ENCODE measurements at regions not wholly inside any gene's neighbourhood (a gene's known extent, or its start where the extent isn't known, plus 50 kb on each side); places are given as distances from the start of the nearest gene placed in this dataset.
A peak's percentile ranks its signal among the peaks of the same experiment; 100 is the strongest.
"Not testable (repeated sequence)": the region's sequence is repeated elsewhere in the genome, so short reads cannot be mapped to it uniquely, and the experiment has no call there.

DNA sequence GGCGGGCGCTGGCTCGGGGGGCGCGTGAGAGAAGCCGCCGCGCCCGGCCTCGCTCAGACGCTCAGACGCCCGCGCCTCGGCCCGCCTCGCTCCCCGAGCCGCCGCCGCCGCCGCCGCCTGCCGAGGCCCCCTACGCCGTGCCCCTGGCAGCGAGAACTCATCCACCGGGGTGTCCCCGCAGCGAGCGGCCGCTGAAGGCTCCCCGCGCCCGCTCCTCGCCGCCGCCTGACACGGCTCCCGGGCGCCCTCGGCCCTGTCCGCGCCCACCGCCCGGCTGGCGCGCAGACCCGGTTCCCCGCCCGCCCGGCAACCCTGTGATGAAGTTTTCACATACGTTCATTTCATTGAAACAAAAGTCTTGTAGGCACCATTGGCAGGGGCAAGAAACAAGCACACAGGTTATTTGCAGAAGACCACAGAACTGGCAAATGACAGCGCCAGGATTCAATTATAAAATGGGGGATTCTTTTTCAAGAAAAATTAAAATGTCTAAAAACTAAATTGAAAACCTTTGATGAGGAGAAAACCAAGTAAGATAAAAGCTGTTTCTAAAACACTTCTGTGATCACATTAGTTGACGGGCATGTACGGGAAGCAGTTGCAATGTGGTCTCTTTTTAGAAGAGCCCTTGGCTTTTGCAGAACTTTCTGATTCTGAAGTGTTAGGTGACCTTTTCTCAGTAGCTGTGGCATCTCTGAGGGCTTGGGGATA, 50.5 kb upstream of the TUBA3D start:
- DNase-seq (ENCODE audit: low spot score in 2 of 2), result no peak
- TF ChIP-seq POLR2A (IDR thresholded peaks at IDR 0.05) (no peak), EP300 (IDR thresholded peaks at IDR 0.05) (no peak)
- TF ChIP-seq, protein P1, sequence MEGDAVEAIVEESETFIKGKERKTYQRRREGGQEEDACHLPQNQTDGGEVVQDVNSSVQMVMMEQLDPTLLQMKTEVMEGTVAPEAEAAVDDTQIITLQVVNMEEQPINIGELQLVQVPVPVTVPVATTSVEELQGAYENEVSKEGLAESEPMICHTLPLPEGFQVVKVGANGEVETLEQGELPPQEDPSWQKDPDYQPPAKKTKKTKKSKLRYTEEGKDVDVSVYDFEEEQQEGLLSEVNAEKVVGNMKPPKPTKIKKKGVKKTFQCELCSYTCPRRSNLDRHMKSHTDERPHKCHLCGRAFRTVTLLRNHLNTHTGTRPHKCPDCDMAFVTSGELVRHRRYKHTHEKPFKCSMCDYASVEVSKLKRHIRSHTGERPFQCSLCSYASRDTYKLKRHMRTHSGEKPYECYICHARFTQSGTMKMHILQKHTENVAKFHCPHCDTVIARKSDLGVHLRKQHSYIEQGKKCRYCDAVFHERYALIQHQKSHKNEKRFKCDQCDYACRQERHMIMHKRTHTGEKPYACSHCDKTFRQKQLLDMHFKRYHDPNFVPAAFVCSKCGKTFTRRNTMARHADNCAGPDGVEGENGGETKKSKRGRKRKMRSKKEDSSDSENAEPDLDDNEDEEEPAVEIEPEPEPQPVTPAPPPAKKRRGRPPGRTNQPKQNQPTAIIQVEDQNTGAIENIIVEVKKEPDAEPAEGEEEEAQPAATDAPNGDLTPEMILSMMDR (IDR thresholded peaks at IDR 0.05), result no peak
- WGBS, 2 donors, result 4 to 19% methylated on average over 7 to 46 of the region's 57 CpGs
- H3K27ac ChIP-seq, result no peak overlapping the region
- peak overlapping the region in 1 of 4 donors; percentile 32 for H3K4me3 ChIP-seq
- peaks cover 0 to 5% (median 0%) of the 10 kb centered on the region in 4 donors for H3K4me1 ChIP-seq
- peaks cover 0 to 82% of the 10 kb centered on the region in 2 donors for H3K27me3 ChIP-seq
- no peaks in the 10 kb centered on the region for H3K9me3 ChIP-seq
- no peaks in the 10 kb centered on the region for H3K36me3 ChIP-seq

GRCh38 chr2:131424605-131425114, 51.3 kb upstream of the TUBA3D start:
- H3K27me3 ChIP-seq, result peaks cover 0 to 77% of the 10 kb centered on the region in 2 donors

DNA sequence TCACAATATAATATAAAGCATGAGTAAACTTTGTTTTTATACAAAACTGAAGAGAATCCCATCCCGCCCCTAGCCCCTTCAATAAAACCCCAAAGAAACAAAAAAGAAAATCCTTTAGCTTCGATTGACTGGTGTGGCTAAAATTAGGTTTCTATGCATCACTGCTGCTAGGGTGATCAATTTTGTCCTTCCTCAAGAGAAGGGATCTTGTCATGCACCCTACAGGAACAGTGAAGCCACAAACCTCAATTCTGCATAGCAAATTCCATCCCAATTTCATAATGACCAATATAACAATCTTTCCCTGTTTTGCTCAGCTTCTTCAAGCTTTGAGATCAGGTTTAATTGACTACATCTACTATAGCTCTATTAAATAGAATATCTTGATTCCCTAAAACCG, 55.2 kb upstream of the TUBA3D start:
- H3K4me3 ChIP-seq; DNase-seq (ENCODE audit: low spot score in 2 of 2); H3K27ac ChIP-seq; H3K36me3 ChIP-seq; H3K9me3 ChIP-seq; H3K4me1 ChIP-seq: not testable (repeated sequence)
- WGBS, 2 donors, result 76 to 80% methylated on average over 3 of the region's 3 CpGs
- peaks cover 0 to 49% of the 10 kb centered on the region in 2 donors for H3K27me3 ChIP-seq

More at GRCh38 chr2:131424605-131425114, 51.3 kb upstream of the TUBA3D start:
- WGBS, 2 donors, result 28% methylated on average over 26 to 27 of the region's 50 CpGs
- DNase-seq (ENCODE audit: low spot score in 2 of 2); H3K27ac ChIP-seq; H3K4me1 ChIP-seq; H3K9me3 ChIP-seq; H3K36me3 ChIP-seq: not testable (repeated sequence)
- H3K4me3 ChIP-seq, result peak overlapping the region in 1 of 4 donors; percentile 32

DNA sequence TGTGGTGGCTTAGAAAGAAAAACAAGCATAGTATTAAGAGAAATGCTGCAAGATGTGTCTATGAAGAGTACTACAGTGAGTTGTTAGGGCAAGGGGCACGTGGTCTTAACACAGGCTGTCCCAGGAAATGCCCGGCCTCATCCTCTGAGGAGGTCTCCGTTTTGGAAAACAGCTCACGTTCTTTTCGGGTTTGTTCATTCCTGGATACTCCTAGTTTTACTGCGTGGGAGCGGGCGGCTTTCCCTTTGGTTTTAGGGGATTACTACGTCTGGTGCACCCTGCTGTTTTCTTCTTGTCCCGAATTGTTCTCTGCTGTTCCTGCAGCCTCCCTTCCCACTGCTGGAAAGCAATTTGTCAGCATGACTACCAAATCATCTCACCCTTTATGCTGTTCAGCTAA, 55.5 kb upstream of the RAB6D start:
- Histone ChIP-seq H3K27me3 (peaks cover 0 to 41% of the 10 kb centered on the region in 2 donors), H3K4me1 (no peaks in the 10 kb centered on the region), H3K27ac (no peak overlapping the region), H3K4me3 (no peak overlapping the region), H3K9me3 (no peaks in the 10 kb centered on the region), H3K36me3 (no peaks in the 10 kb centered on the region)
- 17 to 22% methylated on average over 10 of the region's 10 CpGs for WGBS, 2 donors
- no peak for DNase-seq (ENCODE audit: low spot score in 2 of 2)
- no peak for TF ChIP-seq EP300 (IDR thresholded peaks at IDR 0.05)
- TF ChIP-seq, protein P1 (IDR thresholded peaks at IDR 0.05), result no peak
- no peak for TF ChIP-seq POLR2A (IDR thresholded peaks at IDR 0.05)

DNA sequence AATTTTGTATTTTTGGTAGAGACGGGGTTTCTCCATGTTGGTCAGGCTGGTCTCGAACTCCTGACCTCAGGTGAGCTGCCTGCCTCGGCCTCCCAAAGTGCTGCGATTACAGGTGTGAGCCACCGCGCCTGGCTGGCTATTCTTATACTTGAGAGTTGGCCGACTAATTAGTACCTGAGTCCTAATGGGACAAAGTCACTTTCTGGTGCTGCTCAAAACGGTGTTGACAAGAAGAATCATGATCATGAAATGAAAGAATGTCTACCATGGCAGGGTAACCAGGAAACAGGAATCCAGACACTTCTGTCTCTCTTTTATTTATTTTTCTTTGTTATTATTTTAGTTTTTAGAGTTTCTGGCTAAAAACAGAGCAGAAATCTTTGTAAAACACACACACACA, 54.7 kb upstream of the RAB6D start:
- Histone ChIP-seq H3K27me3 (peaks cover 0 to 33% of the 10 kb centered on the region in 2 donors), H3K4me3 (no peak overlapping the region), H3K4me1 (no peaks in the 10 kb centered on the region), H3K36me3 (no peaks in the 10 kb centered on the region), H3K9me3 (no peaks in the 10 kb centered on the region), H3K27ac (no peak overlapping the region)
- no peak for TF ChIP-seq POLR2A (IDR thresholded peaks at IDR 0.05)
- TF ChIP-seq EP300 (IDR thresholded peaks at IDR 0.05), result no peak
- TF ChIP-seq, protein P1 (IDR thresholded peaks at IDR 0.05), result no peak
- DNase-seq (ENCODE audit: low spot score in 2 of 2), result no peak
- 87 to 91% methylated on average over 8 of the region's 8 CpGs for WGBS, 2 donors

- H3K9me3 ChIP-seq, result no peaks in the 10 kb centered on the region
- no peak overlapping the region for H3K4me3 ChIP-seq
- no peaks in the 10 kb centered on the region for H3K4me1 ChIP-seq
- no peak for DNase-seq (ENCODE audit: low spot score in 2 of 2)
- no peak overlapping the region for H3K27ac ChIP-seq
- no peaks in the 10 kb centered on the region for H3K36me3 ChIP-seq
- no peak for TF ChIP-seq EP300 (IDR thresholded peaks at IDR 0.05)
- TF ChIP-seq POLR2A (IDR thresholded peaks at IDR 0.05), result no peak
- TF ChIP-seq, protein P1 (IDR thresholded peaks at IDR 0.05), result no peak
- peaks cover 0 to 25% of the 10 kb centered on the region in 2 donors for H3K27me3 ChIP-seq
- 35 to 55% methylated on average over 2 of the region's 2 CpGs for WGBS, 2 donors
These were observed 53.9 kb upstream of the RAB6D start for GRCh38 chr2:131417886-131418285.
